GM21723 (cell line): ENCODE measurements at regions not wholly inside any gene's neighbourhood (a gene's known extent, or its start where the extent isn't known, plus 50 kb on each side); places are given as distances from the start of the nearest gene placed in this dataset.
"Not testable (repeated sequence)": the region's sequence is repeated elsewhere in the genome, so short reads cannot be mapped to it uniquely, and the experiment has no call there.

ENCODE experiments used
- ATAC-seq: cut with Tn5 transposase; IDR thresholded peaks from one replicate; pipeline ENCODE4 v1.9.1; 2021; ENCODE audit warnings: mild to moderate bottlenecking, moderate library complexity; ENCODE audit not compliant: unreplicated experiment

GRCh38 chr5:158521995-158522394 is 577.7 kb downstream of the EBF1 start:
- no peak for ATAC-seq

GRCh38 chr5:158519433-158520021 is 580.2 kb downstream of the EBF1 start:
- ATAC-seq: no peak

- ATAC-seq: no peak
Measured at GRCh38 chr5:158516521-158516920, 583.2 kb downstream of the EBF1 start.

- no peak for ATAC-seq
Measured at GRCh38 chr5:158514986-158515359, 584.7 kb downstream of the EBF1 start.

GRCh38 chr5:158514319-158514985 is 585.3 kb downstream of the EBF1 start:
- no peak for ATAC-seq

- no peak for ATAC-seq
Measured at GRCh38 chr5:158513490-158514318, 586.0 kb downstream of the EBF1 start.

GRCh38 chr5:158511454-158511853 is 588.3 kb downstream of the EBF1 start:
- ATAC-seq: peak; percentile 96

GRCh38 chr5:158510479-158510878 is 589.2 kb downstream of the EBF1 start:
- no peak for ATAC-seq

GRCh38 chr5:158506648-158507047 is 593.1 kb downstream of the EBF1 start:
- ATAC-seq: no peak

GRCh38 chr5:158502686-158503085 is 597.0 kb downstream of the EBF1 start:
- no peak for ATAC-seq

GRCh38 chr5:158499892-158500418 is 599.8 kb downstream of the EBF1 start:
- ATAC-seq: no peak

GRCh38 chr5:158499075-158499891 is 600.4 kb downstream of the EBF1 start:
- no peak for ATAC-seq

GRCh38 chr5:158496624-158497023 is 603.1 kb downstream of the EBF1 start:
- ATAC-seq: no peak

- no peak for ATAC-seq
Measured at GRCh38 chr5:158494541-158494940, 605.2 kb downstream of the EBF1 start.

GRCh38 chr5:158494044-158494443 is 605.7 kb downstream of the EBF1 start:
- not testable (repeated sequence) for ATAC-seq

GRCh38 chr5:158492841-158493242 is 606.9 kb downstream of the EBF1 start:
- no peak for ATAC-seq

- no peak for ATAC-seq
Measured at GRCh38 chr5:158492136-158492535, 607.6 kb downstream of the EBF1 start.

- ATAC-seq: no peak
Measured at GRCh38 chr5:158487664-158488063, 612.1 kb downstream of the EBF1 start.

GRCh38 chr5:158487156-158487555 is 612.6 kb downstream of the EBF1 start:
- ATAC-seq: no peak

- ATAC-seq: no peak
Measured at GRCh38 chr5:158486566-158486965, 613.1 kb downstream of the EBF1 start.

- no peak for ATAC-seq
Measured at GRCh38 chr5:158485604-158486081, 614.1 kb downstream of the EBF1 start.
